SU-DHL-6 (cell line): ENCODE measurements at regions not wholly inside any gene's neighbourhood (a gene's known extent, or its start where the extent isn't known, plus 50 kb on each side); places are given as distances from the start of the nearest gene placed in this dataset.

ENCODE experiments used
- CTCF ChIP-seq: fragments of 200-600 bp; sonication (generic); IDR thresholded peaks from one replicate; pipeline ENCODE4 v1.5.1; 2017; ENCODE audit warnings: antibody characterized with exemption, mild to moderate bottlenecking, low read length, moderate library complexity; ENCODE audit not compliant: insufficient read depth, poor library complexity, severe bottlenecking
- EZH2phosphoT487 ChIP-seq: fragments of 200-600 bp; sonication (generic), shearing (Covaris generic); conservative IDR thresholded peaks from 2 replicates; pipeline ENCODE4 v1.6.1; 2018; ENCODE audit warnings: mild to moderate bottlenecking, antibody characterized with exemption, low read length, moderate library complexity, mixed read lengths

GRCh38 chr16:47947723-47948122, 208.1 kb downstream of the ABCC12 start:
- TF ChIP-seq CTCF (no peak), EZH2phosphoT487 (no peak)
